IMR-90 (cell line): ENCODE measurements at regions not wholly inside any gene's neighbourhood (a gene's known extent, or its start where the extent isn't known, plus 50 kb on each side); places are given as distances from the start of the nearest gene placed in this dataset.
A peak's percentile ranks its signal among the peaks of the same experiment; 100 is the strongest.

ENCODE experiments used
- ATAC-seq: fragments of 200-7000 bp; cut with Tn5 transposase; 2 replicates; pipeline ENCODE4 v1.9.1; 2020; ENCODE audit warnings: low read depth, mild to moderate bottlenecking, moderate library complexity
- BruUV-seq: library from RNA; stranded (reverse); fragments of 400-500 nt; replicated peaks from 2 replicates; lab custom pipeline; 2021; lab: Mats Ljungman, UMichigan
- CTCF ChIA-PET: fragments of 300-600 bp; formaldehyde crosslinking; extraction: SDS; loops from one replicate; lab custom pipeline; 2021; ENCODE audit warnings: antibody characterized with exemption; lab: Yijun Ruan, JAX
- POLR2A ChIA-PET: fragments of 300-600 bp; sonication (Branson Sonifier 250); formaldehyde crosslinking; loops from one replicate; lab custom pipeline; 2022; ENCODE audit warnings: antibody characterized with exemption; ENCODE audit not compliant: unreplicated experiment; lab: Charles Lee
- DNase-seq: peaks from one replicate; pipeline ENCODE4 v3.0.0; 2013
- H2AFZ ChIP-seq: replicated peaks from 2 replicates; pipeline ENCODE3; 2013; ENCODE audit warnings: low read length, mild to moderate bottlenecking; ENCODE audit not compliant: poor library complexity
- H2AK5ac ChIP-seq: 2 replicates; pipeline ENCODE4 v1.6.1; 2013; ENCODE audit warnings: low read depth, low read length, inconsistent platforms
- H2AK9ac ChIP-seq: replicated peaks from 2 replicates; pipeline ENCODE3; 2013; ENCODE audit warnings: mild to moderate bottlenecking, low read depth, low read length, moderate library complexity; ENCODE audit not compliant: poor library complexity
- H2BK120ac ChIP-seq: 2 replicates; pipeline ENCODE4 v1.6.1; 2013; ENCODE audit warnings: low read depth, low read length, inconsistent platforms
- H2BK15ac ChIP-seq: 3 replicates; pipeline ENCODE4 v1.6.1; 2013; ENCODE audit warnings: low read depth, low read length, inconsistent platforms
- H2BK20ac ChIP-seq: 2 replicates; pipeline ENCODE4 v1.6.1; 2013; ENCODE audit warnings: low read depth, mild to moderate bottlenecking, inconsistent platforms, low read length, moderate library complexity
- H2BK5ac ChIP-seq: 2 replicates; pipeline ENCODE4 v1.6.1; 2013; ENCODE audit warnings: mild to moderate bottlenecking, low read depth, low read length, inconsistent platforms; ENCODE audit not compliant: poor library complexity, severe bottlenecking
- H3K14ac ChIP-seq: replicated peaks from 2 replicates; pipeline ENCODE4 v1.6.1; 2013; ENCODE audit warnings: low read depth, low read length, inconsistent platforms
- H3K18ac ChIP-seq: 2 replicates; pipeline ENCODE4 v1.6.1; 2013; ENCODE audit warnings: low read depth, low read length, control low read depth
- H3K23ac ChIP-seq: 2 replicates; pipeline ENCODE4 v1.6.1; 2013; ENCODE audit warnings: low read depth, low read length, inconsistent platforms
- H3K27ac ChIP-seq: 2 replicates; pipeline ENCODE4 v1.5.1; 2013; ENCODE audit warnings: mild to moderate bottlenecking, control low read depth, low read length; ENCODE audit not compliant: insufficient read depth
- H3K27me3 ChIP-seq: 2 replicates; pipeline ENCODE4 v1.6.1; 2013; ENCODE audit warnings: low read length; ENCODE audit not compliant: control insufficient read depth, insufficient read depth
- H3K36me3 ChIP-seq: 2 replicates; pipeline ENCODE4 v1.6.1; 2013; ENCODE audit warnings: low read length, mixed read lengths; ENCODE audit not compliant: control insufficient read depth, insufficient read depth
- H3K4ac ChIP-seq: 2 replicates; pipeline ENCODE4 v1.6.1; 2013; ENCODE audit warnings: low read depth, low read length, inconsistent platforms
- H3K4me1 ChIP-seq: 2 replicates; pipeline ENCODE4 v1.6.1; 2013; ENCODE audit warnings: low read length, mixed read lengths; ENCODE audit not compliant: control insufficient read depth, insufficient read depth
- H3K4me2 ChIP-seq: 2 replicates; pipeline ENCODE4 v1.6.1; 2013; ENCODE audit warnings: low read depth, mild to moderate bottlenecking, control low read depth, low read length, moderate library complexity
- H3K4me3 ChIP-seq: 2 replicates; pipeline ENCODE4 v1.5.1; 2013; ENCODE audit warnings: low read depth, mild to moderate bottlenecking, control low read depth, low read length, moderate library complexity; ENCODE audit not compliant: insufficient read depth
- H3K56ac ChIP-seq: 2 replicates; pipeline ENCODE4 v1.6.1; 2013; ENCODE audit warnings: low read length, inconsistent platforms; ENCODE audit not compliant: insufficient read depth; ENCODE audit errors: extremely low read depth
- H3K79me1 ChIP-seq, 2 experiments: 2 replicates each; pipeline ENCODE4 v1.6.1; 2013; ENCODE audit warnings: low read length in 2 of 2, inconsistent platforms in 1 of 2, low read depth in 1 of 2
- H3K9ac ChIP-seq: 2 replicates; pipeline ENCODE4 v1.6.1; 2013; ENCODE audit warnings: low read depth, low read length, control low read depth
- H3K9me1 ChIP-seq: 2 replicates; pipeline ENCODE4 v1.6.1; 2013; ENCODE audit warnings: low read length, inconsistent platforms; ENCODE audit not compliant: insufficient read depth
- H3K9me3 ChIP-seq: 2 replicates; pipeline ENCODE4 v1.6.1; 2013; ENCODE audit warnings: low read length; ENCODE audit not compliant: control insufficient read depth, insufficient read depth
- H4K20me1 ChIP-seq: 2 replicates; pipeline ENCODE4 v1.6.1; 2013; ENCODE audit warnings: low read length, inconsistent platforms; ENCODE audit not compliant: insufficient read depth
- H4K5ac ChIP-seq: 2 replicates; pipeline ENCODE4 v1.6.1; 2013; ENCODE audit warnings: mild to moderate bottlenecking, low read depth, low read length, control low read depth
- H4K8ac ChIP-seq, 2 experiments: 2 replicates each; pipeline ENCODE4 v1.6.1; 2013; ENCODE audit warnings: low read depth in 2 of 2, low read length in 2 of 2, control low read depth in 1 of 2, inconsistent platforms in 1 of 2
- H4K91ac ChIP-seq: 2 replicates; pipeline ENCODE4 v1.6.1; 2013; ENCODE audit warnings: low read depth, low read length, inconsistent platforms; ENCODE audit not compliant: insufficient read depth
- BHLHE40 ChIP-seq: fragments of 150-350 bp; IDR thresholded peaks from 2 replicates; pipeline ENCODE4 v1.6.1; 2016; ENCODE audit warnings: mild to moderate bottlenecking, low read depth, low read length
- CEBPB ChIP-seq: IDR thresholded peaks from 2 replicates; pipeline ENCODE4 v1.6.1; 2012; ENCODE audit warnings: low read depth, low read length, improper control_type of control experiment
- CHD1 ChIP-seq: IDR thresholded peaks from 2 replicates; pipeline ENCODE4 v1.6.1; 2012; ENCODE audit warnings: low read depth, low read length, improper control_type of control experiment
- FOS ChIP-seq: fragments of 150-350 bp; IDR thresholded peaks from 2 replicates; pipeline ENCODE4 v1.6.1; 2016; ENCODE audit warnings: low read depth, low read length
- MAFK ChIP-seq: IDR thresholded peaks from 2 replicates; pipeline ENCODE4 v1.6.1; 2012; ENCODE audit warnings: low read depth, low read length, improper control_type of control experiment
- MAZ ChIP-seq: IDR thresholded peaks from 2 replicates; pipeline ENCODE4 v1.6.1; 2012; ENCODE audit warnings: low read depth, mild to moderate bottlenecking, low read length, improper control_type of control experiment, moderate library complexity, borderline replicate concordance
- MXI1 ChIP-seq: IDR thresholded peaks from 2 replicates; pipeline ENCODE4 v1.6.1; 2012; ENCODE audit warnings: low read depth, mild to moderate bottlenecking, low read length, moderate library complexity, borderline replicate concordance
- NFE2L2 ChIP-seq: fragments of 150-350 bp; IDR thresholded peaks from 2 replicates; pipeline ENCODE4 v1.6.1; 2016; ENCODE audit warnings: low read depth, mild to moderate bottlenecking, low read length
- POLR2A ChIP-seq: IDR thresholded peaks from 2 replicates; pipeline ENCODE4 v1.6.1; 2012; ENCODE audit warnings: mild to moderate bottlenecking, low read depth, low read length
- RAD21 ChIP-seq: IDR thresholded peaks from 2 replicates; pipeline ENCODE4 v1.6.1; 2012; ENCODE audit warnings: low read length, improper control_type of control experiment
- RCOR1 ChIP-seq: IDR thresholded peaks from 2 replicates; pipeline ENCODE4 v1.6.1; 2012; ENCODE audit warnings: mild to moderate bottlenecking, low read length, improper control_type of control experiment; ENCODE audit not compliant: insufficient replicate concordance
- RFX5 ChIP-seq: IDR thresholded peaks from 2 replicates; pipeline ENCODE4 v1.8.0; 2012; ENCODE audit warnings: low read depth, mild to moderate bottlenecking, low read length, moderate library complexity
- SMC3 ChIP-seq: fragments of 150-350 bp; IDR thresholded peaks from 2 replicates; pipeline ENCODE4 v1.6.1; 2016; ENCODE audit warnings: low read depth, mild to moderate bottlenecking, antibody characterized with exemption, low read length, moderate library complexity
- WGBS, 2 experiments: methylation state at CpG; one replicate each; pipeline versions ENCODE4 v1.1.5 to v1.1.7; 2013; ENCODE audit warnings: missing lambda C conversion rate in 2 of 2; ENCODE audit not compliant: insufficient read length in 1 of 2; ENCODE audit errors: extremely low coverage in 2 of 2; 5-methylcytosine and 5-hydroxymethylcytosine counted together
- dilution Hi-C: fragments of 300-500 bp; cut with HindIII; formaldehyde crosslinking; loops from one replicate; pipeline ENCODE4 v1.14.3; 2018; ENCODE audit warnings: low sequenced_read_pairs; ENCODE audit not compliant: unreplicated experiment
- in situ Hi-C: fragments of 300-500 bp; cut with MboI; formaldehyde crosslinking; loops from 3 replicates; pipeline ENCODE4 v1.14.3; 2019; ENCODE audit warnings: low sequenced_read_pairs, inconsistent platforms, mixed read lengths
- intact Hi-C: fragments of 100-400 bp; cut with micrococcal nuclease; formaldehyde crosslinking; loops from 2 replicates; pipeline ENCODE4 v1.10.0; 2022
- TF ChIP-seq, protein P1 (sequence below): fragments of 150-350 bp; IDR thresholded peaks from 2 replicates; pipeline ENCODE4 v1.6.1; 2016; ENCODE audit warnings: low read depth, mild to moderate bottlenecking, low read length, moderate library complexity, borderline replicate concordance
- TF ChIP-seq, protein P2 (sequence below): conservative IDR thresholded peaks from 2 replicates; pipeline ENCODE4 v1.5.1; 2012; ENCODE audit warnings: mild to moderate bottlenecking, low read depth, low read length, improper control_type of control experiment

- peak overlapping the region; percentile 80; the same call in 1 of the 2 replicates for H4K5ac ChIP-seq
- H3K9ac ChIP-seq = no peak overlapping the region
- peak overlapping the region; percentile 66; the same call in 1 of the 3 replicates for H2BK15ac ChIP-seq
- no peaks in the 10 kb centered on the region for H3K36me3 ChIP-seq
- peaks cover 6% of the 10 kb centered on the region; the same call in 1 of the 2 replicates for H3K9me1 ChIP-seq
- DNase-seq (peak; percentile 15), ATAC-seq (peak; percentile 93)
- no peak overlapping the region for H3K56ac ChIP-seq
- no TSS peak for BruUV-seq
- no peaks in the 10 kb centered on the region for H4K20me1 ChIP-seq
- peak overlapping the region; percentile 28; the same call in 1 of the 2 replicates for H3K23ac ChIP-seq
- dilution Hi-C loops = no loop called here
- H3K79me1 ChIP-seq = no peaks in the 10 kb centered on the region
- POLR2A ChIA-PET = interaction anchor here (1.0 kb wide), 1 partner anchor 11 kb away, joined by 3 read pairs; no protein-coding TSS in a partner anchor
- peak overlapping the region; percentile 31 for H3K4ac ChIP-seq
- H3K4me1 ChIP-seq = peaks cover 7% of the 10 kb centered on the region
- peak overlapping the region; percentile 67; the same call in 1 of the 2 replicates for H3K14ac ChIP-seq
- no peak overlapping the region for H3K27ac ChIP-seq
- H3K4me2 ChIP-seq = peak overlapping the region; percentile 57; the same call in 1 of the 2 replicates
- no peak overlapping the region for H2AK9ac ChIP-seq
- CTCF ChIA-PET = interaction anchor here (0.9 kb wide), 1 partner anchor 147 kb away, joined by 3 read pairs; no protein-coding TSS in a partner anchor
- in situ Hi-C loops = no loop called here
- H3K27me3 ChIP-seq = no peaks in the 10 kb centered on the region
- intact Hi-C loops = loop anchor here (1.0 kb wide), 1 partner anchor 10 kb away; no protein-coding TSS in a partner anchor
- H2BK20ac ChIP-seq = peak overlapping the region; percentile 77; the same call in 1 of the 2 replicates
- no peak overlapping the region for H3K4me3 ChIP-seq
- H4K8ac ChIP-seq = peak overlapping the region; percentile 39 to 56; a peak in 2 of 4 replicates
- WGBS, 2 experiments = no CpG with 5 or more reads among the region's 5 CpGs
- peak overlapping the region; percentile 41; the same call in 1 of the 2 replicates for H2AK5ac ChIP-seq
- peaks cover 7% of the 10 kb centered on the region; the same call in 1 of the 2 replicates for H3K9me3 ChIP-seq
- peak overlapping the region; percentile 63 for H4K91ac ChIP-seq
- H3K18ac ChIP-seq = peak overlapping the region; percentile 90; the same call in 1 of the 2 replicates
- no peak overlapping the region for H2AFZ ChIP-seq
- peak overlapping the region; percentile 94 for H2BK5ac ChIP-seq
- peak overlapping the region; percentile 84 for H2BK120ac ChIP-seq
- TF ChIP-seq POLR2A (no peak), CHD1 (no peak), CEBPB (no peak), RAD21 (no peak), RCOR1 (no peak), MXI1 (no peak), NFE2L2 (no peak), FOS (no peak), MAZ (no peak), MAFK (no peak), RFX5 (no peak), BHLHE40 (no peak), SMC3 (no peak)
- TF ChIP-seq, protein P1, sequence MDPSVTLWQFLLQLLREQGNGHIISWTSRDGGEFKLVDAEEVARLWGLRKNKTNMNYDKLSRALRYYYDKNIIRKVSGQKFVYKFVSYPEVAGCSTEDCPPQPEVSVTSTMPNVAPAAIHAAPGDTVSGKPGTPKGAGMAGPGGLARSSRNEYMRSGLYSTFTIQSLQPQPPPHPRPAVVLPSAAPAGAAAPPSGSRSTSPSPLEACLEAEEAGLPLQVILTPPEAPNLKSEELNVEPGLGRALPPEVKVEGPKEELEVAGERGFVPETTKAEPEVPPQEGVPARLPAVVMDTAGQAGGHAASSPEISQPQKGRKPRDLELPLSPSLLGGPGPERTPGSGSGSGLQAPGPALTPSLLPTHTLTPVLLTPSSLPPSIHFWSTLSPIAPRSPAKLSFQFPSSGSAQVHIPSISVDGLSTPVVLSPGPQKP = no peak
- TF ChIP-seq, protein P2, sequence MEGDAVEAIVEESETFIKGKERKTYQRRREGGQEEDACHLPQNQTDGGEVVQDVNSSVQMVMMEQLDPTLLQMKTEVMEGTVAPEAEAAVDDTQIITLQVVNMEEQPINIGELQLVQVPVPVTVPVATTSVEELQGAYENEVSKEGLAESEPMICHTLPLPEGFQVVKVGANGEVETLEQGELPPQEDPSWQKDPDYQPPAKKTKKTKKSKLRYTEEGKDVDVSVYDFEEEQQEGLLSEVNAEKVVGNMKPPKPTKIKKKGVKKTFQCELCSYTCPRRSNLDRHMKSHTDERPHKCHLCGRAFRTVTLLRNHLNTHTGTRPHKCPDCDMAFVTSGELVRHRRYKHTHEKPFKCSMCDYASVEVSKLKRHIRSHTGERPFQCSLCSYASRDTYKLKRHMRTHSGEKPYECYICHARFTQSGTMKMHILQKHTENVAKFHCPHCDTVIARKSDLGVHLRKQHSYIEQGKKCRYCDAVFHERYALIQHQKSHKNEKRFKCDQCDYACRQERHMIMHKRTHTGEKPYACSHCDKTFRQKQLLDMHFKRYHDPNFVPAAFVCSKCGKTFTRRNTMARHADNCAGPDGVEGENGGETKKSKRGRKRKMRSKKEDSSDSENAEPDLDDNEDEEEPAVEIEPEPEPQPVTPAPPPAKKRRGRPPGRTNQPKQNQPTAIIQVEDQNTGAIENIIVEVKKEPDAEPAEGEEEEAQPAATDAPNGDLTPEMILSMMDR = no peak
Measured at GRCh38 chr2:12867631-12868287, 151.0 kb downstream of the TRIB2 start.
